Fibroblast of skin of scalp (primary cell): ENCODE measurements at regions not wholly inside any gene's neighbourhood (a gene's known extent, or its start where the extent isn't known, plus 50 kb on each side); places are given as distances from the start of the nearest gene placed in this dataset.

Experiments used
- DNase-seq: peaks from one replicate; pipeline ENCODE4 v3.0.0-alpha.2; 2013

GRCh38 chr9:3732077-3733038 is 206.6 kb upstream of the RFX3 start:
- DNase-seq, result peak; percentile 89

GRCh38 chr9:3730511-3730922 is 204.7 kb upstream of the RFX3 start:
- DNase-seq, result no peak

GRCh38 chr9:3721096-3721495 is 195.3 kb upstream of the RFX3 start:
- no peak for DNase-seq

- no peak for DNase-seq
These were observed 193.5 kb upstream of the RFX3 start for GRCh38 chr9:3719286-3719685.

GRCh38 chr9:3716415-3716814 is 190.6 kb upstream of the RFX3 start:
- no peak for DNase-seq

- DNase-seq, result peak; percentile 21
These were observed 182.9 kb upstream of the RFX3 start for GRCh38 chr9:3708751-3709150.

GRCh38 chr9:3704890-3705289 is 179.1 kb upstream of the RFX3 start:
- no peak for DNase-seq

GRCh38 chr9:3700772-3701171 is 175.0 kb upstream of the RFX3 start:
- DNase-seq, result no peak

GRCh38 chr9:3699883-3700282 is 174.1 kb upstream of the RFX3 start:
- DNase-seq, result no peak

GRCh38 chr9:3698531-3698930 is 172.7 kb upstream of the RFX3 start:
- DNase-seq, result no peak

GRCh38 chr9:3698076-3698475 is 172.3 kb upstream of the RFX3 start:
- DNase-seq, result no peak

GRCh38 chr9:3696368-3696767 is 170.6 kb upstream of the RFX3 start:
- no peak for DNase-seq

GRCh38 chr9:3692606-3693005 is 166.8 kb upstream of the RFX3 start:
- DNase-seq, result no peak

- DNase-seq, result no peak
These were observed 163.8 kb upstream of the RFX3 start for GRCh38 chr9:3689555-3689954.

GRCh38 chr9:3687145-3687544 is 161.3 kb upstream of the RFX3 start:
- no peak for DNase-seq

GRCh38 chr9:3682186-3682585 is 156.4 kb upstream of the RFX3 start:
- DNase-seq, result no peak

- DNase-seq, result no peak
These were observed 151.7 kb upstream of the RFX3 start for GRCh38 chr9:3677541-3677940.

GRCh38 chr9:3676766-3677165 is 151.0 kb upstream of the RFX3 start:
- DNase-seq, result no peak

- DNase-seq, result no peak
These were observed 150.1 kb upstream of the RFX3 start for GRCh38 chr9:3675946-3676345.

GRCh38 chr9:3674561-3674960 is 148.8 kb upstream of the RFX3 start:
- DNase-seq, result no peak

- DNase-seq, result no peak
These were observed 146.6 kb upstream of the RFX3 start for GRCh38 chr9:3672399-3672798.

- peak; percentile 21 for DNase-seq
These were observed 138.2 kb upstream of the RFX3 start for GRCh38 chr9:3664044-3664443.

- peak; percentile 70 for DNase-seq
These were observed 136.9 kb upstream of the RFX3 start for GRCh38 chr9:3662671-3663070.

GRCh38 chr9:3660936-3661335 is 135.1 kb upstream of the RFX3 start:
- peak; percentile 8 for DNase-seq

GRCh38 chr9:3659647-3660046 is 133.8 kb upstream of the RFX3 start:
- DNase-seq, result no peak
